RWPE2 (cell line): ENCODE measurements at regions not wholly inside any gene's neighbourhood (a gene's known extent, or its start where the extent isn't known, plus 50 kb on each side); places are given as distances from the start of the nearest gene placed in this dataset.

Experiments used
- ATAC-seq: fragments of 200-7000 bp; cut with Tn5 transposase; 3 replicates; pipeline ENCODE4 v1.9.1; 2021; ENCODE audit warnings: low read depth
- DNase-seq: peaks from one replicate; pipeline ENCODE4 v3.0.0-alpha.2; 2020; ENCODE audit warnings: low spot score
- H3K27ac ChIP-seq: fragments of 450-650 bp; 2 replicates; pipeline ENCODE4 v1.5.1; 2017; ENCODE audit warnings: mild to moderate bottlenecking; ENCODE audit not compliant: poor library complexity, severe bottlenecking
- H3K27me3 ChIP-seq: fragments of 250-450 bp; sonication (Bioruptor Pico); 2 replicates; pipeline ENCODE4 v1.5.1; 2021; ENCODE audit warnings: mild to moderate bottlenecking, moderate library complexity; ENCODE audit not compliant: insufficient read depth, poor library complexity, severe bottlenecking
- H3K36me3 ChIP-seq: fragments of 250-450 bp; sonication (Bioruptor Pico); 2 replicates; pipeline ENCODE4 v1.5.1; 2020; ENCODE audit warnings: low read depth, mild to moderate bottlenecking, moderate library complexity
- H3K4me1 ChIP-seq: fragments of 250-450 bp; sonication (Bioruptor Pico); 2 replicates; pipeline ENCODE4 v1.5.1; 2021; ENCODE audit warnings: mild to moderate bottlenecking, moderate library complexity; ENCODE audit not compliant: insufficient read depth, poor library complexity, severe bottlenecking
- H3K4me3 ChIP-seq: fragments of 250-450 bp; sonication (Bioruptor Pico); 2 replicates; pipeline ENCODE4 v1.5.1; 2021; ENCODE audit warnings: mild to moderate bottlenecking, moderate library complexity; ENCODE audit not compliant: severe bottlenecking
- H3K9me3 ChIP-seq: fragments of 250-450 bp; sonication (Bioruptor Pico); 2 replicates; pipeline ENCODE4 v1.5.1; 2021; ENCODE audit warnings: mild to moderate bottlenecking, moderate library complexity; ENCODE audit not compliant: severe bottlenecking
- TF ChIP-seq, protein P1 (sequence below): fragments of 450-650 bp; IDR thresholded peaks from one replicate; pipeline ENCODE4 v1.5.1; 2017; ENCODE audit warnings: mild to moderate bottlenecking, moderate library complexity; ENCODE audit not compliant: poor library complexity, severe bottlenecking

- no peak for DNase-seq
- peak overlapping the region; percentile 38 for H3K27ac ChIP-seq
Observed at GRCh38 chr19:31127134-31127967, 221.9 kb downstream of the TSHZ3 start.

GRCh38 chr19:31126236-31126635, 223.0 kb downstream of the TSHZ3 start:
- no peaks in the 10 kb centered on the region for H3K27me3 ChIP-seq
- H3K4me1 ChIP-seq = peaks cover 14% of the 10 kb centered on the region
- no peaks in the 10 kb centered on the region for H3K9me3 ChIP-seq
- H3K27ac ChIP-seq = no peak overlapping the region
- DNase-seq = no peak
- H3K4me3 ChIP-seq = no peak overlapping the region
- TF ChIP-seq, protein P1, sequence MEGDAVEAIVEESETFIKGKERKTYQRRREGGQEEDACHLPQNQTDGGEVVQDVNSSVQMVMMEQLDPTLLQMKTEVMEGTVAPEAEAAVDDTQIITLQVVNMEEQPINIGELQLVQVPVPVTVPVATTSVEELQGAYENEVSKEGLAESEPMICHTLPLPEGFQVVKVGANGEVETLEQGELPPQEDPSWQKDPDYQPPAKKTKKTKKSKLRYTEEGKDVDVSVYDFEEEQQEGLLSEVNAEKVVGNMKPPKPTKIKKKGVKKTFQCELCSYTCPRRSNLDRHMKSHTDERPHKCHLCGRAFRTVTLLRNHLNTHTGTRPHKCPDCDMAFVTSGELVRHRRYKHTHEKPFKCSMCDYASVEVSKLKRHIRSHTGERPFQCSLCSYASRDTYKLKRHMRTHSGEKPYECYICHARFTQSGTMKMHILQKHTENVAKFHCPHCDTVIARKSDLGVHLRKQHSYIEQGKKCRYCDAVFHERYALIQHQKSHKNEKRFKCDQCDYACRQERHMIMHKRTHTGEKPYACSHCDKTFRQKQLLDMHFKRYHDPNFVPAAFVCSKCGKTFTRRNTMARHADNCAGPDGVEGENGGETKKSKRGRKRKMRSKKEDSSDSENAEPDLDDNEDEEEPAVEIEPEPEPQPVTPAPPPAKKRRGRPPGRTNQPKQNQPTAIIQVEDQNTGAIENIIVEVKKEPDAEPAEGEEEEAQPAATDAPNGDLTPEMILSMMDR = no peak
- ATAC-seq = no peak
- H3K36me3 ChIP-seq = no peaks in the 10 kb centered on the region

More at GRCh38 chr19:31127134-31127967, 221.9 kb downstream of the TSHZ3 start:
- no peaks in the 10 kb centered on the region for H3K27me3 ChIP-seq
- no peaks in the 10 kb centered on the region for H3K9me3 ChIP-seq
- peak; percentile 84 for ATAC-seq
- H3K4me3 ChIP-seq = no peak overlapping the region
- peaks cover 14% of the 10 kb centered on the region for H3K4me1 ChIP-seq
- TF ChIP-seq, protein P1 = no peak
- H3K36me3 ChIP-seq = no peaks in the 10 kb centered on the region

GRCh38 chr19:31125071-31125470, 224.2 kb downstream of the TSHZ3 start:
- TF ChIP-seq, protein P1 = no peak
- DNase-seq (no peak), ATAC-seq (no peak)
- Histone ChIP-seq H3K9me3 (no peaks in the 10 kb centered on the region), H3K4me3 (no peak overlapping the region), H3K27ac (no peak overlapping the region), H3K4me1 (peaks cover 14% of the 10 kb centered on the region), H3K27me3 (no peaks in the 10 kb centered on the region), H3K36me3 (no peaks in the 10 kb centered on the region)

DNA sequence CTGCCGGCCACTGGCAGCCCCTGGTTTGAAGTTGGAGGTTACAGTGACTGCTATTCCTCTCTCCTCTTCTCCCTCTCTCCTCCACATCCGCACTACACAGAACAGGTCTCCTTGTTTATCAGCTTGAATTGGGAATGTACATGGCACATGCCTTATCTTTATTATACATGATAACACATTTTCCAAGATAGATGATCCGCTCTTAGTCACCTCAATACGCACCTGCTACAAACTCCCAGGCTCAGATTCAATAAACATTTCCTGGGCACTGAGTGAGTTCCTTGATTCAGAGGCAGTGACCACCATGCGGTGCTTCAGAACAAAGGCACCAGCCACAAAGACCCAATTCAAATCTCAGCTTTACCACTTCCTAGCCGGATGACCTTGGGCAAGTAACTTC, 227.7 kb downstream of the TSHZ3 start:
- H3K4me1 ChIP-seq = no peaks in the 10 kb centered on the region
- DNase-seq (no peak), ATAC-seq (no peak)
- H3K27ac ChIP-seq = no peak overlapping the region
- no peaks in the 10 kb centered on the region for H3K9me3 ChIP-seq
- no peak overlapping the region for H3K4me3 ChIP-seq
- H3K27me3 ChIP-seq = no peaks in the 10 kb centered on the region
- no peaks in the 10 kb centered on the region for H3K36me3 ChIP-seq
- TF ChIP-seq, protein P1 = no peak

DNA sequence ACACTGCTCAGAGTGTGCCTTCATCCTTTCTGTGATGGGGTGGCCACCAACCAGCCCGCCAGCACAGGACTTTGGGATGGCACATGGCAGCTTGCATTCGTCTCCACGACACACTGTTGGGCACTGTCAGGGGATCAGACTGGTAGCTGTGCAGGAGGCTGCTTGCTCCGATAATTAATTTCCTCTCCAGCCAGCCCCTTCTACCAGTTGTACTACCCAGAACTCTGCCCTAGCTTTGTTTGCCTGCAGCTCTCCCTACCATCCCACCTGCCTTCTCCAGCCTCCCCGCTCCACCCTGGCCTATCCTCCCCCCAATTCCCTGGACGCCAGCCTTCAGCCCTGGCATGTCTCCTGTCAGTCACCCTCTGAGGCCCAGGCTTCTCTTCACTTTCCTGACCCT, 228.3 kb downstream of the TSHZ3 start:
- Histone ChIP-seq H3K36me3 (no peaks in the 10 kb centered on the region), H3K4me1 (no peaks in the 10 kb centered on the region), H3K27me3 (no peaks in the 10 kb centered on the region), H3K27ac (no peak overlapping the region), H3K9me3 (no peaks in the 10 kb centered on the region), H3K4me3 (no peak overlapping the region)
- ATAC-seq (no peak), DNase-seq (no peak)
- TF ChIP-seq, protein P1 = no peak
